RPMI8226 (cell line): ENCODE measurements at regions not wholly inside any gene's neighbourhood (a gene's known extent, or its start where the extent isn't known, plus 50 kb on each side); places are given as distances from the start of the nearest gene placed in this dataset.
"Not testable (repeated sequence)": the region's sequence is repeated elsewhere in the genome, so short reads cannot be mapped to it uniquely, and the experiment has no call there.

Experiments used
- DNase-seq: peaks from one replicate; pipeline ENCODE4 v3.0.0-alpha.2; 2015

GRCh38 chr10:28354511-28354910 lies 51.6 kb upstream of the MPP7 start:
- DNase-seq: no peak

DNA sequence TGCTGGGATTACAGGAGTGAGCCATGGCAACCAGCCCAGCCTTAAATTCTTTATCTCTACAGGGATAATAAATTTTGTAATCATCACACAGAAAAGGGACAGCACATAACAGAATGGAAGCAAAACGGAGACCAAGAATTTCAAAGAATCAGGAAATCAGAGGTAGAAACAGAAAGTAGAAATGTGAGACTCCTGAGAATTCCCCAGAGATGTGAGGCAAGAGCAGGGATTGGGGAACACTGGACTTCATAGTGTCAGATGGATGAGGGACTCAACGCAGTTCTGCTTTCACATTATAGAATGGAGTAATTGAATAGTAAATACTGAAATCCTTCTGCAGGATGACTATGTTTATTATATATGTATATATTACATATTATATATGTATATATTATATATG lies 52.5 kb upstream of the MPP7 start:
- no peak for DNase-seq

GRCh38 chr10:28359334-28359733 lies 56.5 kb upstream of the MPP7 start:
- DNase-seq: no peak

DNA sequence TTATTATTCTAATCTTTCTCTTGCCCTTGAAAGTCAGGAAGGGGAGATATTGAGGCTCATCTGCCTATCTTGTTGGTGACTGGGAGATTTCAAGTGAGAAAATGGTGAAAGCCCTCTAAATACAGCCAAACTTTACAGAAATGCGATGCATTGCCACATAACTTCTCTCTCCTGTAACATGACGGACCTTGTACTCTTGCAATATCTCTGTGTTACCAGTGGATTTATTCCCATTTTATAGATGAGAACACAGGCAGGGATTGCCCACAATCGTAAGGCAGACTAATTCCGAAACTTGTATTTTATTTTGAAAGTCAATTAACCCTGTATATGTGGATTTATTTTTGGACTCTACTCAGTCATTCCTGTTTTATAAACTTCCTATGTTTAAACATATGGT lies 57.3 kb upstream of the MPP7 start:
- DNase-seq: no peak

- no peak for DNase-seq
These were observed 60.5 kb upstream of the MPP7 start for GRCh38 chr10:28363376-28363775.

DNA sequence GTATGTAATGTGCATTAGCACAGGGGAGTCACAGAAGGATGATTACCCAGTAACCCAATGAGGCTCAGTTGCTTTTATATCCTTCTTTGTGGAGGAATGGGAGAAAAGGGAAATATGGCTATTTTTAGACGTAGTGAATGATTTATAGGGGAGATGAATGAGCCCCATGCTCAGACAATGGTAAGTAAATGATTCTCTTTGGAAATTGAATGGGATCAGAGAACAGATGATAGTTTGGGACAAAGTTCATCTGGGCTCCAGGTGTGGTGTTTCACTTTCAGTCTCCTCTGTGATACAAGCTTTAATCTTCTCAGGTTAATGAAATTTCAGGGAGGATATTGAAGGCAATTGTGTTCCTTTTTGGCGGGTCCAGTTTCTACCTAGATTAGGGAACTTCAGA lies 63.0 kb upstream of the MPP7 start:
- DNase-seq: no peak

- DNase-seq: no peak
These were observed 64.1 kb upstream of the MPP7 start for GRCh38 chr10:28366994-28367393.

- DNase-seq: no peak
These were observed 64.5 kb upstream of the MPP7 start for GRCh38 chr10:28367413-28367812.

- DNase-seq: peak; percentile 20
These were observed 65.1 kb upstream of the MPP7 start for GRCh38 chr10:28367929-28368484.

GRCh38 chr10:28370107-28370835 lies 67.4 kb upstream of the MPP7 start:
- DNase-seq: no peak

DNA sequence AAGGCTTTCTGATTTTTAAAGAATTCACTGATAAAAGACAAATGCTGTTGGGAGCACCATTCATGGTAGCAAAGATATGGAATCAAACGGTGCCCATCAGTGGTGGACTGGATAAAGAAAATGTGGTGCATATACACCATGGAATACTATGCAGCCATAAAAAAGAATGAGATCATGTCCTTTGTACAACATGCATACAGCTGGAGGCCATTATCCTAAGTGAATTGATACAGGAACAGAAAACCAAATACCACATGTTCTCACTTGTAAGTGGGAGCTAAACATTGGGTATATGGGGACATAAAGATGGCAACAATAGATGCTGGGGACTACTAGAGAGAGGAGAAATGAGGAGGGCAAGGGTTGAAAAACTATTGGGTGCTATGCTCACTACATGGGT lies 68.8 kb upstream of the MPP7 start:
- DNase-seq: not testable (repeated sequence)

GRCh38 chr10:28374036-28374435 lies 71.2 kb upstream of the MPP7 start:
- no peak for DNase-seq

- no peak for DNase-seq
These were observed 72.8 kb upstream of the MPP7 start for GRCh38 chr10:28375399-28376354.

- DNase-seq: no peak
These were observed 76.2 kb upstream of the MPP7 start for GRCh38 chr10:28378986-28379585.

DNA sequence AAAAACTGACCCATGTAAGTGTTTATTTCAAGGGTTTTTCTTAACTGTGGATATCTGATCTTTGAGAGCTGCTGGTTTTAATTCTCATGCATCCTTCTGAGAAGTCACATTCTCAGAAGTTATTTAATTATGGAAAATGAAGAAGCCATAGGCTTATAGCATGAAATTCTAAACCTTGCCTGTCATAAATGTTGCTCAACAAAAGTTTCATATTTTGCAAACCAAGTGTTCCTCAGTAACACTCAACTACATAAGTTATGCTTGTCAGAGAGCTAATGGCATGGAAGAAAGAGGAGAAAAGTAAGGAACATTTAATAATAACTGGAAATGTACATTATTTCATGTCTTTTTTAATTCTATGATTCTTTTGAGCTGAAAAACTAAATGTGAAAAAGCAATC lies 78.6 kb upstream of the MPP7 start:
- DNase-seq: no peak

- peak; percentile 86 for DNase-seq
These were observed 79.1 kb upstream of the MPP7 start for GRCh38 chr10:28381903-28382347.

GRCh38 chr10:28382525-28383269 lies 79.8 kb upstream of the MPP7 start:
- no peak for DNase-seq

DNA sequence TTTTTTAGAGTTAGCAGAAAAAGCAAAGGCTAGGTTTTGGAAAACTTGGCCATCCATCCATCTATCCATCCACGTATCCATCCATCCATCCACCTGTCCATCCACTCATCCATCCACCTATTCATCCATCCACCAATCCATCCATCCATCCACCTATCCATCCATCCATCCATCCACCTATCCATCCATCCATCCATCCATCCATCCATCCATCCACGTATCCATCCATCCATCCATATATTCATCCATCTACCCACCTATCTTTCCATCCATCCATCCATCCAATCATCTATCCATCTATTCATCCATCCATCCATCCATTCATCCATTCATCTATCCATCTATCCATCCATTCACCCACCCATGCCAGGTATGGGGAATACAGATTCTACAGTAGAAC lies 81.7 kb upstream of the MPP7 start:
- no peak for DNase-seq

GRCh38 chr10:28385748-28386502 lies 83.1 kb upstream of the MPP7 start:
- DNase-seq: no peak

GRCh38 chr10:28386503-28386868 lies 83.6 kb upstream of the MPP7 start:
- DNase-seq: no peak

DNA sequence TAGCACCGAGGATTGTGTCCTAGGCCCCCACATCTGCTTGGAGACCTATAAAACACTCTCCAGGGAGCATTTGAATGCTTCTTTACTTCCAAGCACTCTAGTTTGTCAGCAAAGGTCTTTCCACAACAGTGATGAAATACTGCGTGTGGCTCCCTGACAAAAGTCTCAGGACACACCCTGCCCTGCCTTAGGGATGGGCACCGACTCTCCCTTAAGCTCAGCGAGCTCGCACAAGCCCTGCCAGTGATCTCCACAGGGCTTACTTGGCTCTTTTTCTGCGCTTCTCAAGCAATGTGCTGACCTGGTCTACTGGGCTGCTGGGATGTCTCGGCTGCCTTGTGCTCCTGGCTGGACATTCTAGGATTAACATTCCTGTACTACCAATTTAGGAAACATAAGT lies 84.3 kb upstream of the MPP7 start:
- DNase-seq: no peak

GRCh38 chr10:28391283-28391682 lies 88.4 kb upstream of the MPP7 start:
- no peak for DNase-seq
